Memory B cell (primary cell): ENCODE measurements at regions not wholly inside any gene's neighbourhood (a gene's known extent, or its start where the extent isn't known, plus 50 kb on each side); places are given as distances from the start of the nearest gene placed in this dataset.
"Not testable (repeated sequence)": the region's sequence is repeated elsewhere in the genome, so short reads cannot be mapped to it uniquely, and the experiment has no call there.

Experiments used
- ATAC-seq: fragments of 150-1000 bp; cut with Tn5 transposase; 2 replicates; pipeline ENCODE4 v1.10.0; 2021; ENCODE audit warnings: low read depth, mild to moderate bottlenecking, moderate library complexity
- DNase-seq, 2 donors: peaks; one replicate each; pipeline ENCODE4 v3.0.0; 2022; ENCODE audit warnings: low spot score in 2 of 2
- H3K27ac Mint-ChIP-seq: one replicate; pipeline ENCODE4 v1.8.0; 2022; ENCODE audit warnings: mild to moderate bottlenecking, moderate library complexity, mixed read lengths
- H3K27me3 Mint-ChIP-seq: one replicate; pipeline ENCODE4 v1.8.0; 2022; ENCODE audit warnings: mixed read lengths
- H3K36me3 Mint-ChIP-seq: one replicate; pipeline ENCODE4 v1.8.0; 2022; ENCODE audit warnings: mild to moderate bottlenecking, mixed read lengths
- H3K4me1 Mint-ChIP-seq: one replicate; pipeline ENCODE4 v1.8.0; 2022; ENCODE audit warnings: mixed read lengths
- H3K4me3 Mint-ChIP-seq: one replicate; pipeline ENCODE4 v1.8.0; 2022; ENCODE audit warnings: mild to moderate bottlenecking, moderate library complexity, mixed read lengths
- H3K9me3 Mint-ChIP-seq: one replicate; pipeline ENCODE4 v1.8.0; 2022; ENCODE audit warnings: mixed read lengths

DNA sequence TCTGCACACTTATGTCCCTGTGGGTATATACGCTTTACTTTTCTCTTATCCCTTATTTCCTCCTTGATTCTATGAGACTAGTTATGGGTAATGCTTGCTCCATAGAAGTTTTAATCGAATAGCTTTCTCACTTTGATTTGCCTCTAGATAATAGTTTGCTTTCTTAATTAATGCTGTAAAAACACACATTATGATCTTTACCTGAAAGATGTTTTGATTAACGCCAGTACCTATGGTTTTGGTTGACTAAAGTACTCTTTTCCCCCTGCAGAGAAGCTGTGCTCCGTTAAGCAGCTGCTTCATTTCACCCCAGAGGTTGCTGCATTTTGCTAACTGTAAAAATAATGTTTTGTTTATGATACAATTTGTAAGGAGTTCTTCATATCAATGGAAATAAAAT, 362.3 kb downstream of the FLRT2 start:
- H3K9me3 Mint-ChIP-seq: no peaks in the 10 kb centered on the region
- H3K27me3 Mint-ChIP-seq: no peaks in the 10 kb centered on the region
- ATAC-seq (no peak), DNase-seq (no peak)
- H3K27ac Mint-ChIP-seq: no peak overlapping the region
- H3K36me3 Mint-ChIP-seq: no peaks in the 10 kb centered on the region
- H3K4me3 Mint-ChIP-seq: no peak overlapping the region
- H3K4me1 Mint-ChIP-seq: no peaks in the 10 kb centered on the region

DNA sequence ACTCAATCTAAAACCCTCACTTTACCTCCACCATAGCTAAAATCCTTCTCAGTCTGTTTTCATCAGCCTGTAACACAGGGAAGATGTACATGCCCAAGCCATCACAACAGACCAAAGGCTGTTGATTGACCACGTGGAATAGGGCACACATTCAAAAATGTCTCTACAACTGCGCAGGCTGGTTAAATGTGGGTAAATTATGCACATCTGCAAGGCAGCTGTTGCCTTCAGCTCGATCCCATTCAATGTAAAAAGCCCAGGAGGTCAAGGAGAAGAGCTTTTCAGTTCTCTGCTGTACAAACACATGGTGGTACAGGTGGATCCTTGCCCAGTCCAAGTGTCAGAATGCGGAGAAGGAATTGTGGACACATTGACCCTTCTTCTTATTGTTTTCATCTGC, 354.0 kb downstream of the FLRT2 start:
- Mint-ChIP-seq H3K36me3 (no peaks in the 10 kb centered on the region), H3K9me3 (no peaks in the 10 kb centered on the region), H3K4me1 (no peaks in the 10 kb centered on the region), H3K4me3 (no peak overlapping the region), H3K27me3 (peaks cover 2% of the 10 kb centered on the region), H3K27ac (no peak overlapping the region)
- DNase-seq: no peak
- no peak for ATAC-seq

DNA sequence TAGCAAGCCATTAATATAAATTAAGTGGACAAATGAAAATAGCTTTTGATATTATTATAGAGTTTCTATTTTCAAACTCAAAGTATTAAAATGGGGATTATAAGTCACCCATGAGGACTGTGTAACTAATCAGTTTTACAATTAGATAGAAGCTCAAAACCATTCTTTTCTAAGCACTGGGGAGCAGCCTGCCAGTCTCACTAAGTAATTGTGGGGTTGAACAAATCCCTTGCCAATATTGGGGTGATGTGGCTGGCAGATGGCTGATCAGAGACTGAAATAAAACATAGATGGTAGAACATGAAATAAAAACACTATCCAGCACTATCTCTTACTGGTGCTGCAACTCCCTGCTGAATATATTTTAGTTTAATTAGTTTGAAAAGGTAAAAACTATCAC, 353.2 kb downstream of the FLRT2 start:
- Mint-ChIP-seq H3K36me3 (no peaks in the 10 kb centered on the region), H3K27me3 (peaks cover 2% of the 10 kb centered on the region), H3K27ac (no peak overlapping the region), H3K4me1 (no peaks in the 10 kb centered on the region), H3K4me3 (no peak overlapping the region), H3K9me3 (no peaks in the 10 kb centered on the region)
- ATAC-seq (no peak), DNase-seq (no peak)

DNA sequence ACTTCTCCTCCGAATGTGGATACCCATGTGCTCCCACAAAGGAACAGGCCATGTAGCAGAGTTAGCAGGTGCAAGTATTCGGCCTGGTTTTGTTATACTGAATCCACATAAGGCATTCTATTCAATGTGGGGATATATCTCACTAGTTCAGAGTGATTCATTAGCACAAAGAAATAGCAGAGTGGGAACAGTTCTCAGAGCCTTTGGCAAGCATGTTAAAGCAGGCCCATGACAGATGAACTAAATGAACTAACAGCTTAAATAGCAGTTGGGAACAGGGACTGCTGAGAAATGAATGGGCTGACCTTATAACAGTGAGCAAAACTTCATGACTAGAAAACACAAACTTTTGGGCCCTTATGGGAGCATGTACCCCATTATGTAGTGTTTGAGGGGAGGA, 352.0 kb downstream of the FLRT2 start:
- H3K27ac Mint-ChIP-seq: no peak overlapping the region
- no peak for DNase-seq
- H3K4me3 Mint-ChIP-seq: no peak overlapping the region
- H3K4me1 Mint-ChIP-seq: no peaks in the 10 kb centered on the region
- H3K27me3 Mint-ChIP-seq: peaks cover 2% of the 10 kb centered on the region
- no peaks in the 10 kb centered on the region for H3K9me3 Mint-ChIP-seq
- no peak for ATAC-seq
- H3K36me3 Mint-ChIP-seq: no peaks in the 10 kb centered on the region

DNA sequence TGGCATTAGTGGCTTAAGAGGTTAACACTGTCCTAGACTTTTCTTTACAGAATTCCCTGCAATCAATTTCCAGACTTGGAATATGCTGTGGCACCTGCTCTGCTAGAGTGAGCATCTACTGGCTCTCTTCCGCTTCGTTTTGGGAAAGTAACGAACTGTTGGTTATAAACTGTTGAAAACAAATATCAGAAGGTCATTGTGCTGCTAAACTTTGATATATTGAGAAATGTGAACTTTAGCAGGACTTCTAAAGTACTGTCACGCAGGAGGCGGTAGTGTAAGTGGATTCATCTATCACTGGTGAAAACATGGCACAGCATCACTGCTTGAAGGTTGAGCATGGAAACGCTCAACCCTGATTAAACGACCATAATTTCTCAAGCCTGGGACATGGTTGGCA, 348.9 kb downstream of the FLRT2 start:
- ATAC-seq (no peak), DNase-seq (no peak)
- Mint-ChIP-seq H3K4me1 (no peaks in the 10 kb centered on the region), H3K27ac (no peak overlapping the region), H3K36me3 (no peaks in the 10 kb centered on the region), H3K27me3 (peaks cover 6% of the 10 kb centered on the region), H3K9me3 (no peaks in the 10 kb centered on the region), H3K4me3 (no peak overlapping the region)

GRCh38 chr14:85873006-85873405, 343.1 kb downstream of the FLRT2 start:
- DNase-seq: no peak
- Mint-ChIP-seq H3K36me3 (no peaks in the 10 kb centered on the region), H3K4me3 (no peak overlapping the region), H3K27me3 (peaks cover 5% of the 10 kb centered on the region), H3K4me1 (no peaks in the 10 kb centered on the region), H3K9me3 (no peaks in the 10 kb centered on the region), H3K27ac (no peak overlapping the region)
- ATAC-seq: no peak

DNA sequence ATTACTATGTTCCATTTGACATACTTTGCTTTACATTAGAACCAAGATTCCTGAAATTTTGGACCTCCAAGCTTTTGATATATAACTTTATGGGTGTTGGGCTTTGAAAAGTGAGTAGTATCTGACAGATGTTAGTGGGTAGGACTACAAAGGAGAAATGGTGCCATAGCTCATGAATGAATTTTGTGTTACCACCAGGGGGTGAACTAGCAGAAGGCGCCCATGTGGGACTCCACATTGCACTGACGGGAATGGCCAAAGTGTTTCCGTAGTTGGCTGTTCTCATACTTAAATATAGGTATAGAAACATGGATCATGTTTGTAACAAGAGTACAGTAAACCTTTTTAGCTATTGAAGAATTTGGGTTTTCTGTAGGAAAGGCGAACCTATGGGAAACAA, 337.5 kb downstream of the FLRT2 start:
- Mint-ChIP-seq H3K27me3 (no peaks in the 10 kb centered on the region), H3K36me3 (no peaks in the 10 kb centered on the region), H3K4me3 (no peak overlapping the region), H3K9me3 (no peaks in the 10 kb centered on the region), H3K27ac (no peak overlapping the region), H3K4me1 (no peaks in the 10 kb centered on the region)
- ATAC-seq (no peak), DNase-seq (no peak)

- Mint-ChIP-seq H3K9me3 (no peaks in the 10 kb centered on the region), H3K27me3 (no peaks in the 10 kb centered on the region), H3K27ac (no peak overlapping the region), H3K36me3 (no peaks in the 10 kb centered on the region), H3K4me1 (no peaks in the 10 kb centered on the region), H3K4me3 (no peak overlapping the region)
- DNase-seq (no peak), ATAC-seq (no peak)
These were observed 335.8 kb downstream of the FLRT2 start for GRCh38 chr14:85865701-85866100.

GRCh38 chr14:85858634-85859033, 328.7 kb downstream of the FLRT2 start:
- Mint-ChIP-seq H3K27ac (no peak overlapping the region), H3K4me3 (no peak overlapping the region), H3K9me3 (peaks cover 2% of the 10 kb centered on the region), H3K36me3 (no peaks in the 10 kb centered on the region), H3K4me1 (no peaks in the 10 kb centered on the region), H3K27me3 (peaks cover 2% of the 10 kb centered on the region)
- ATAC-seq: no peak
- DNase-seq: no peak

DNA sequence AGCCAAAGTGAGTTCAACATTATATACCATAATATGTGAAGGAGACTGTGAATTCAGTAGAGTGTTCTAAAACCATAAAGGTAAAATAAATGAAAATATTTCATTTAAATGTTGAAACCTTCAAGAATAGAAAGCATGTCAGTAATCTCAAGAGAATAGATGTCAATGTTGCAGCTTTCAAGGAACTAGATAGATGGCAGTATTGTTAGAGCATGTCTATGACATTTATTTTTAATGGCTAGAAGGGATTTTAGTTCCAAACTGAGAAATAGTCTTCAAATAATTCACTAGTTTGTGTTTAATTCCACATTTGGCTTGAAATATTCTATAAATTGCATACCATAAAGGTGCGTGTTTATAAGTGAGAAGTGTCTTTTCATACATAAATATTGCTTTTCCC, 326.5 kb downstream of the FLRT2 start:
- Mint-ChIP-seq H3K27me3 (peaks cover 2% of the 10 kb centered on the region), H3K4me3 (no peak overlapping the region), H3K4me1 (no peaks in the 10 kb centered on the region), H3K27ac (no peak overlapping the region), H3K9me3 (peaks cover 2% of the 10 kb centered on the region), H3K36me3 (no peaks in the 10 kb centered on the region)
- ATAC-seq: no peak
- DNase-seq: no peak

- Mint-ChIP-seq H3K27ac (no peak overlapping the region), H3K27me3 (peaks cover 2% of the 10 kb centered on the region), H3K36me3 (no peaks in the 10 kb centered on the region), H3K4me3 (no peak overlapping the region), H3K9me3 (peaks cover 2% of the 10 kb centered on the region), H3K4me1 (no peaks in the 10 kb centered on the region)
- DNase-seq (no peak), ATAC-seq (no peak)
These were observed 324.1 kb downstream of the FLRT2 start for GRCh38 chr14:85853996-85854526.

GRCh38 chr14:85852906-85853305, 323.0 kb downstream of the FLRT2 start:
- Mint-ChIP-seq H3K4me1 (no peaks in the 10 kb centered on the region), H3K9me3 (peaks cover 2% of the 10 kb centered on the region), H3K36me3 (no peaks in the 10 kb centered on the region), H3K27me3 (peaks cover 2% of the 10 kb centered on the region), H3K27ac (no peak overlapping the region), H3K4me3 (no peak overlapping the region)
- no peak for DNase-seq
- no peak for ATAC-seq

GRCh38 chr14:85852123-85852522, 322.2 kb downstream of the FLRT2 start:
- not testable (repeated sequence) for ATAC-seq, H3K4me3 Mint-ChIP-seq, H3K27me3 Mint-ChIP-seq, H3K36me3 Mint-ChIP-seq, H3K27ac Mint-ChIP-seq, H3K4me1 Mint-ChIP-seq, H3K9me3 Mint-ChIP-seq, DNase-seq

- H3K4me3 Mint-ChIP-seq, H3K36me3 Mint-ChIP-seq, H3K4me1 Mint-ChIP-seq, H3K27ac Mint-ChIP-seq, H3K27me3 Mint-ChIP-seq, DNase-seq, H3K9me3 Mint-ChIP-seq, ATAC-seq: not testable (repeated sequence)
These were observed 300.6 kb downstream of the FLRT2 start for GRCh38 chr14:85830549-85830948.

- not testable (repeated sequence) for H3K4me3 Mint-ChIP-seq, H3K27ac Mint-ChIP-seq, H3K27me3 Mint-ChIP-seq, H3K9me3 Mint-ChIP-seq, H3K36me3 Mint-ChIP-seq, H3K4me1 Mint-ChIP-seq, DNase-seq, ATAC-seq
These were observed 299.7 kb downstream of the FLRT2 start for GRCh38 chr14:85829601-85830000.
